GM21576 (cell line): ENCODE measurements at regions not wholly inside any gene's neighbourhood (a gene's known extent, or its start where the extent isn't known, plus 50 kb on each side); places are given as distances from the start of the nearest gene placed in this dataset.

Experiments used
- ATAC-seq: cut with Tn5 transposase; IDR thresholded peaks from one replicate; pipeline ENCODE4 v1.9.1; 2021; ENCODE audit warnings: mild to moderate bottlenecking, moderate library complexity; ENCODE audit not compliant: unreplicated experiment

DNA sequence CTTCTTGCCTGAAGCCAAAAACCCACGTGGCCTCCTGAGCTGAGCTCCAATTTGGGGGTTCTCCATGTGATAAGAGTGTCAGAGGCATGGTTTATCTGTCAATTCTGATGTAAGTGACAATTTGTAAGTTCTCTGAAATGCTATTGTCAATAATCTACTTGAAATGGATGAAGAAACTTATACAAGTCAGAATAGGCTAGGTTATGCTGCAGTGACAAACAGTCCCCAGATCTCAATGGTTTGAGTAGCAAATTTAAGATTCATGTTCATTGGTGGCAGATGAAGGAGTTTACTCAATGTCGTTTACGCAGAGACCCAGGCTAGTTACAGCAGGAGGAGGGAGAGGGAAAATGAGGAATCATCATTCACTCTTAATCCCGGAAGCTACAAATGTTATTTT is 352.4 kb downstream of the KIF16B start:
- ATAC-seq = no peak

DNA sequence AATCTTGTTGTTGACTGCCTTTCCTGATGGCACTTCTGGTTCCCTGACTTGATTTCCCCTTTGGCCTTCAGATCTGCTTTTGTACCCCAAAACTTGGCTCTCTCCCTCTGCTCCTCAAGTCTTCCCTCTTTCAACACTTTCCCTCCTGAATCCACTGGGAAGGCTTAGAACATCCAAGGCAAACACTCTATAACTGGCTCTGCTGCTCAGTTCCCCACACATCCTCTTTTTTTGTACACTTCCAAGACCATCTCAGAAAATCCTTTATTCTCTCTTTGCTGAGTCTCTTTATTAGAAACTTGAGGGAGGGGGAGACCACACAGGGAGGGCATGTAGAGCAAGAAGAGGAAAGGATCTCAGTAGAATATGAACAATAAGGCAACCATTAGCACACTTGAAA is 354.1 kb downstream of the KIF16B start:
- ATAC-seq = no peak

DNA sequence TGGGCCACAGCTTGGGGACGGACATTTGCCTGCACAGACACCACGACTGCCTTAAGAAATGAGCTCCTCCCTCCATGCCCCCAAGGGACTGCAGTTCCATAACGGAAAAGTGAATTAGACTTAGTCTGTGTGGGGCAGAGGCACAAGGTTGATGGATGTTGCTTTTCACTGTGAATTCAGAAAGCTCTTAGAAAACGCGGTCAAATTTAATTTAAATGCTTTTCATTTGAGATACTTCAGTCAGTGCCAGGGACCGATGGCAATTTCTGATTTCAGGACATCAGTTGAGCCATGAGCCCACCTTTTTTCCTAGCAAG is 356.4 kb downstream of the KIF16B start:
- ATAC-seq = no peak

DNA sequence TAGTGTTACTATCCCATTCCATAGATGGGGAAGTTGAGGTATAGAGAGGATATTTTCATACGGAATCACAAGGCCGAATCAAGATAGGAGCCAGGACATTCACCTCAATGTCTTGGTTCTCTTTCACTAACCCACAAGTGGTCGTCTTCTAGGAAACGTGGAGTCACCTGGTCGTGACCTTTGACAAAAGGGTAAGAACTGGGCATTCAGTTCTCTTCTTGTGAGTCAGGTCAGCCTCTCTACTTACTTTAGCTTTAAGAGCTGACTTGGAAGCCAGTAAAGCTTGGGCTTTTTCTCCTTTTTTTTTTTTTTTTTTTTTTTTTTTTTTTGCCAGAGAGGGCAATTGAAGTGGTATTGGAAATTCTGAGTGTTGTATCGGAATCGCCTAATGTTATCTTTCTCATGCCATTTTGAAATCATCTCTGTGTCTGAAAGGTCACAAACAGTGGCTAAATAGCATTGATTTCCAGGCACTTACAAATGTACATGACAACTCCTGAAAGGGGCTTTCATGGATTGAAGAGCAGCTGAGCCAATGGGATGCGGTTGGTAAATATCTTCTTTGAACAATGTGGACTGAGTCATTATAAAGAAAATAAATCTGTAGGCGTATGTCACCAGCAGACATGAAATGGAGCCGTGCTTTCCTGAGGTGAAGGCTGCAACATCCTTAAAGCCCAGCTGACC is 356.9 kb downstream of the KIF16B start:
- ATAC-seq = no peak

DNA sequence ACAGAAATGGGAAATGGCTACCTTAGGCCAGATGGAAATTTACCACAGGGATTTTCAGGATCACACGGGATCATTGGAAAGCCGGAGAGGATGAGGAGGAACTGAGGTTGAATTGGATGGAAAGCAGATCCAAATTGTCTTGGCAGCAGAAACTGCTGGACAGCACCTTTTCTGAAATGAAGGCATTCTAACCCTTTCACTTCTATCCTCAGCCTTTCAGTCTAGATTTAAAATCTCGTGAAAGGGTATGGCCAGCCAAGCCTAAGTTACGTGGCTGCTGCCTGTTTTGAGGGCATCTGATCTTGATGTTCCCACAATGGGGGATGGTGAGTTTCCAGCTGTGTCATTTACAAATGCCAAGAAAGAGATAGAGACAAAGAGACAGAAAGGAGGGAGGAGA is 358.2 kb downstream of the KIF16B start:
- ATAC-seq = no peak

DNA sequence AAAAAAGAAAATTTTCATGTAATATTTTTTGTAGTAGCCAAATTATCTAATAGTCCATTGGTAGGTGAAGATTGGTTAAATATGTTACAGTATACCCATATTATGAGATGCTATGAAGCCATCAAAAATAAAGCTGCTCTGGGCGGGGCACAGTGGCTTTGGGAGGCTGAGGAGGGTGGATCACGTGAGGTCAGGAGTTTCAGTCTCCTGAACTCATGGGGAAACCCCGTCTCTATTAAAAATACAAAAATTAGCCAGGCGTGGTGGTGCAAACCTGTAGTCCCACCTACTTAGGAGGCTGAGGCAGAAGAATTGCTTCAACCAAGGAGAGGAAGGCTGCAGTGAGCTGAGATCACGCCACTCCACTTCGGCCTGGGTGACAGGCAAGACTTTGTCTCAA is 360.5 kb downstream of the KIF16B start:
- ATAC-seq = no peak

DNA sequence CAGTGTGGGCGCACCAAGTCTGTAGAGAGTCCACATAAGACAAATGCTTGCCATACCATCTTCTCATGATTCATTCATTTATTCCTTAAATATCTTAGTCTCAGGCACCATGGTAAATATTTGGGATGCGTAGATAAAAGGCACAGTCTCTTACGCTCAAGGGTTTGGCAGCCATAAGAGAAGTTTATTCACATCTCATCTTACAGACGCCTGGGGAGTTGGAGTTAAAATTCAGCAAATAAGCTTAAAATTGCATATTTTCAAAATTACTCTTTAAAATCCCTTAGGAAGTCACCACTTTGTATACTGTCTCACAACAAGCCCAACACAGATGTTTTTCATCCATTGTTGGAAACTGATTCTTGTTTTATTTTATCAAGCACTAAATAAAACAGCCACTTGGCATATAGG is 363.3 kb downstream of the KIF16B start:
- no peak for ATAC-seq

DNA sequence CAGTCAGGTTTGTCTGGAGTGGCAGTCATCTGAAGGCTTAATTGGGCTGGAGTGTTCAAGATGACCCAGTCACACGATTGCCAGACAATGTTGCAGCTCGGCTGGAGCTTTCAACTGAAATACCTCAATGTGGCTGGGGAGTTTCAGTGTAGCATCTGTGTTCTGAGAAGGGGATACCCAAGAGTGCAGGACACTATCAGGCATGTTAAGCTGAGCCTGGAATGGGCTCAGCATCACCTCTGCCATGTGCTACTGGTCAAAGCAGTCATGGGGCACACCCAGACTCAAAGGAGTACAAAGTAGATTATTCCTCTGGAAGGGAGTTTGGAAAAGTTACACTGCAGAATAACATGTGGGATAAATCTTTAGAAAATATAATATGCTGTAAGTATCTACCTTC is 363.9 kb downstream of the KIF16B start:
- no peak for ATAC-seq

DNA sequence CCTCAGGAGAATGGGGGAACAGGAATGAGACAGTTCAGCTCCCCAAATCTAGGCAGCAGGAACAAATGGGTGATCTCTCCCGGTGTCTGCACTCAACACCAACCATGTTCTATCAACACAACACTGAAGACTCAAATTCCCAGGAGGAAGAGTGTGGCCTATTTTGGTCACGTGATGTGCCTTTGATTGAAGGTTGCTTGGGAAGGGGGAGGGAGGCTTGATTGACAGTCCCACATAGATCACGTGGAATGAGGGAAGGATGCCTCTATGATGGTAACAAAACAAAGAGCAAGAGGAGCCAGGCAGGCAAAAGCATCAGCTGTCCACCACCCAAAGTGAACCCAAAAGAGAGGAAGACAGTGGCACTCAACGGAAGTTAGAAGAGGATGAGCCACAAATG is 364.8 kb downstream of the KIF16B start:
- ATAC-seq = no peak

DNA sequence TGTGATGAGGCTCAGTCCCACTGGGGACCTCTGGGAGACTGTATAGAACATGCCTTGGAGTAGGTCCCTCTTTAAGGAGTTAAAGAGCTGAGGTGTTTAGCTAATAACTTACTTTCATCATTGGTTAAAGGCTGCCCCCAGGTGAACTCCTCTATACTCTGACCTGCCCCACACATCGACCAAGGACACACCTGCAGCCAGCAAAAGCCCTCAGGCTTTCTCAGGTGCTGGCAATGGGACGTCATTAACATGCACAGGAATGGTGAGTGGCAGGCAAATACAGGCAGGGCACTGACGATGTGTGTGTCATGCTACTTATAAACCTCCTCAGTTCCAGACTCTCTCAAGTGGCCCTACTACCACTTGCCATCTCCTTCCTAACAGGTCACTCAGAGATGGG is 366.4 kb downstream of the KIF16B start:
- ATAC-seq = no peak

DNA sequence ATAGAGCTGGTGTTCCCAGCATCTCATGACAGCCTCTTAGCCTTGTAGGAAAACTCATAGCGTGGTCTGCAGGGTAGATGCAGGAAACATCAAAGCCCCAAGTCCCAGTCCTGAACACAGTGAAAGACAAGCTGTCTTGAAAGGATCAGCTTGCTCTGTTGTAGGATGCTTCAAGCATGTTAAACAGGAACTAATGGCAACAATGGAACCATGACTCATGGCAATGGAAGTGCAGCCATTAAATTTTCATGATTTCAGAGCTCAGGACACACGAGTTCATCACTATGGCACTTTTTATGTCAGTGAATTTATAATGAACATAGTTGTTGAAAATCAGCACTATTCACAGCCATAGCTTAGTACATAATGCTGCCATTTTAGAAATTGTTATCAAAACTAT is 367.7 kb downstream of the KIF16B start:
- ATAC-seq = no peak

DNA sequence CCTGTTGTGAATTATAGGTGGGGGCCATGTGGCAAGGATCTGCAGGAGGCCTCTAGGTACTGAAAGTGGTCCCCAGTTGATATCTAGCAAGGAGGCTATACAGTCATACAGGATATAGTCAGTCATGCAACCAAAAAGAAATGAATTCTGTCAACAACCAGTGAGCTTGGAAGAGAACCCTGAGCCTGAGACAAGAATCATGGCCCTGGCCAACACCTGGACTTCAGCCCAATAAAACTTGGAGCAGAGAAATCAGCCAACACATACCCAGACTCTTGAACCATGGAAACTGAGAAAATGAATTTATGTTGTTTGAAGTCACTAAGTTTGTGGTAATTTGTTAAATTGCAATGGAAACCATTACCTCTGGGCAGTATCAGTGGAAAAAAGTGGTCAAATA is 370.2 kb downstream of the KIF16B start:
- no peak for ATAC-seq

DNA sequence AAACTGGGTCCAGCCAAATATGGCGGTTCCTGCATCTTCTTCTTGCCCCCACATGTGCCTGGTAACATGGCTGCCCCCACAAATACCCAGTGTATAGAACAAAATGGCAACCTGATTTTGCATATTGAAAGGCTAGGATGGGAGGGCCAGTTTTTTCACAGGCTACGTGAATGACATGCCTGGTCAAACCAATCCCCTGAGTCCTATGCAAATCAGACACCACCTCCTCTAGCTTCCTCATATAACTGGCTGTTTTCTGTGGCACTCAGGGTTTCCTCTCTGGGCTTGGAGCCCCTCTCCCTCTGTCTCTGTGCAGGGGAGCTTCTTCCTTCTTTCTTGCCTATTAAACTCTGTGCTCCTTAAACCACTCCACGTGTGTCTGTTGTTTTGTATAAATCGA is 372.1 kb downstream of the KIF16B start:
- ATAC-seq = no peak

DNA sequence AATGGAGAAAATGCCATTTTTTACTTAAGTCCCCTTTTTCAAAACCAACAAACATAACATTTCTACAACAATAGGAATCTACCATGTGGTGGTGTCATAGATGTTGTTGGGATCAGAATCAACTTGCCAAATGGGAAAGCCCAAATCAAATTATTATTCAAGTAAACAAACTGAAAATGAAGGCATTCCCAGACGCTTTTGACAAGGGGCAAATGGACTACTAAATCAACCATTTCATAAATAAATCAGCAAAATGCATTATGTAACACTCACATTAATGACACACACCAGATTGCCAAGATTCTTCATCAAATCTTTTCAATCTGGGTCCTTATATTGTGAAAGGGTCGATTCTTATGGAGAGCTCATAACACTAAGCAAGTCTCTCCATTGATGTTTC is 375.6 kb downstream of the KIF16B start:
- no peak for ATAC-seq

DNA sequence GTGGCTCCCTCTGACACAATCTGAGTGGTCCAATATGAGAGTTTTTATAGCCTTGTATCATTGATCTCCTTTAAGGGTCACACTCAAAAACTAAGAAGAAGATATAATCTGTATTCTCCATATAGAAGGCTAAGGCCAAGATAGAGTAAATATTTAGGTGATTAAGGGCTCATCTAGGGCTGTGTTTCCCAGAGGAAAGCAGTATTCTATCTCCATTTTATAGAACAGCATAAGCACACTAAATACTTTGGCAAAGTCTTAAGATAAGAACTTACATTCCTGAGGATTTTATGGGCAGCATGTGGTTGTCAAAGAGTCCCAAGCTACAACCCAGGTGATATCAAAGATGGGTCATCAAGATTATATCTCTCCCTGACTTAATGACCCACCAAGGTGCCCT is 377.6 kb downstream of the KIF16B start:
- no peak for ATAC-seq

DNA sequence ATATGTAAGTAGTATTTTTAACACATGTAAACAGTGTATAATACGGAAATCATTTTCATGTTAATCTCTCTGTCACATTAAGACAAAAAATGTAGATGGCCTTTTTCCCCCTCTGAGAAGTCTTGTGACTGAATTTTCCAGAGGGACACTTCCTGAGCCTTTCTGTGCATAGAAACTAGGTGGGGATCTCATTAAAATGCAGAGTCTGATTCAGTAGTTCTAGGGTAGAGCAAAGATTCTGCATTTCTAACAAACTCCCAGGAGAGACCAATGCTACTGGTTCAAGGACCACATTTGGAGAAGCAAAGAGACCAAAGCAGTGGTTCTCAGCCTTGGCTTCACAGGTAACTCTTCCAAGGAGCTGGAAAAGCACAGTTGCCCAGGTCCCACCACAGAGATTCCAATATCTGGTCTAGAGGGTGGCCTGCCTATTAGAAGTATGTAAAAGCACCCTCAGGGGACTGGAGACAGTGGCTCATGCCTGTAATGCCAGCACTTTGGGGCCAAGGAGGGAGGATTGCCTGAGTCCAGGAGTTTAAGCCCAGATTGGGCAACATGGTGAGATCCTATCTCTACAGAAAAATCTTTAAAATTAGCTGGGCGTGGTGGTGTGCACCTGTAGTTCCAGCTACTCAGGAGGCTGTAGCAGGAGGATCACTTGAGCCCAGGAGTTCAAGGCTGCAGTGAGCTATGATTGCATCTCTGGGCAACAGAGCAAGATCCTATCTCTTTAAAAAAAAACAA is 378.5 kb downstream of the KIF16B start:
- ATAC-seq = no peak

DNA sequence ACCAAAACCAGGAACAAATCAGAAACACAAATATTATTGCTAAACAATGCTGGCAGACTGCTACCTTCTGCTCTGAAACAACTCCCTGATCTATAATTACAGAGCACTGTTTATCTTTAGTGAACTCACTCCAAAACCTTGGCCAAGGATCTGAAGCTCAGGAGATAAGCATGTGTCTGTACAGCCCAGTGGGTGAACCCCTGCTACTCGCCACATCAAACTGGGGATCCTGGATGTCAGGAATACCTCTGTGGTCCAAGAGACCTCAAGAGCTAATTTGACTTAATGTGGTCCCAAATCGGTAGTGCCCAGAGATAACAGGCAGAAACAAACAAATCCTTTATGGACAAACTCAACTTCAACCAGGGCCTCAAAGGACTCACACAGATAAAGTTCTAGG is 381.8 kb downstream of the KIF16B start:
- no peak for ATAC-seq

DNA sequence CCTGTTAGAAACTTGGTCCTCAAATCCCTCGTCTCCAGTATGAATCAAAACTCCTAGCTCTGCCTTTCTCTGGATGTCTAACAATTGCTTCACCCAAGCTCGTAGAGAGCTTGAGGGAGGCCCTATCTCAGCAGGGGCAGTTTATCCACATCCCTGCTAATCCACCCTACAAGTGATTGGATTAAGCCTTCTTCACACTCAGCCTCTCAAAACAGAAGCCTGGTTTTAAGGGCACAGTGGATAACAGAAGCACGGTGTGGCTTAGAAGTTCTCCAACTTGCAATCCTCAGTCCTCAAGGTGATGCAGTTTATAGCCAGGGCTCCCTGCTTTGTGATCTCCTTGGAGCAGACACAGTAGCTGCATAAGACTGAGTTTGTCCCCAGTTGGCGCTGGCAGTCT is 383.9 kb downstream of the KIF16B start:
- ATAC-seq = no peak

DNA sequence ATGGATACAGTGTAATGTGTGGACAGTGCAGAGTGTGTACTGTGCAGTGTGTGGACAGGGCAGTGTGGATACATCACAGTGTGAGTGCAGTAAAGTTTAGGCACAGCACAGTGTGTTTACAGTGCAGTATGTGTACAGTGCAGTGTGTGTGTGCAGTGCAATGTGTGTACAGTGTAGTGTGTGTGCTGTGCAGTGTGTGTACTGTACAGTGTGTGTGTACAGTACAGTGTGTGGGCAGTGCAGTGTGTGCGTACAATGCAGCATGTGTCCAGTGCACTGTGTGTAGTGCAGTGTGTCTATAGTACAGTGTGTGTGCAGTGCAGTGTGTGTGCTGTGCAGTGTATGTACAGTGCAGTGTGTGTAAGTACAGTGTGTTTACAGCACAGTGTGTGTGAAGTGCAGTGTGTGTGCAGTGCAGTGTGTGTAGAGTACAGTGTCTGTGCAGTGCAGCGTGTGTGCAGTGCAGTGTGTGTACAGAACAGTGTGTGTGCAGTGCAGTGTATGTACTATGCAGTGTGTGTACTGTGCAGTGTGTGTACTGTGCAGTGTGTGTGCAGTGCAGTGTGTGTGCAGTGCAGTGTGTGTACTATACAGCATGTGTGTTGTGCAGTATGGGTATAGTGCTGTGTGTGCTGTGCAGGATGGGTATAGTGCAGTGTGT is 385.2 kb downstream of the KIF16B start:
- no peak for ATAC-seq

DNA sequence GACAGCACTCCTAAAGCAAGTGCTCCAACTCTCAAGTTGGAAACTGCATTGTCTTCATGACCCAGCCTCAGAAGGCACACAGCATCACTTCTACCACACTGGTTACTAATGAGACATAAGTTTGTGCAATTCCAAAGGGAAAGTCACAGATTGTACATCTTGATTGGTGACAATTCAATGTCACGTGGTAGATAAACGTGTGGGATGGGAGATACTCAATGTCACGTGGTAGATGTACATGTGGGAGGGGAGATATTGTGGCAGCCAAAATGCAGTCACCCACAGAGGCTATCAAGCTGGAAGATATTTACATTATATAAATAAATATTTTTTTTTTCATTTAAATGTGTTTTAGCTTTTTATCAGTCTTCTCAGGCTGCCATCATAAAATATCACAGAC is 393.3 kb downstream of the KIF16B start:
- ATAC-seq = no peak

DNA sequence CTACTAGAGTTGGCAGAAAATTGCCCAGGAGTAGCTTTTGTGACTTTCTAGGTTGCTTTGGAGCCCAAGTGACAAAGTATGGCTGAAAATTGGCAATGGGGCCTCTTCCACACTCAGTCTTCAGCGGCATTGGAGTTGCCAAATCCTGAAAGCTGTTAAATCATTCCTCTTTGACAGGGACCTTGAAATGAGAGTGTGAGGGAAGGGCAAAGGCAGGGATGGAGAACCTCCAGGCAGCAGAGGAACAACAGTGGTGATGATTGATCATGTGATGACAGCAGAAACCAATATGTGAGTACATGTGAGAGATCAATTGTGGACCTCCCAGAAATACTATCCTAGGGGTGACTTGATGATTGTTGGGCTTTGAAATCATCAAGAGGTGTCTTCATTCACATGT is 393.9 kb downstream of the KIF16B start:
- no peak for ATAC-seq

DNA sequence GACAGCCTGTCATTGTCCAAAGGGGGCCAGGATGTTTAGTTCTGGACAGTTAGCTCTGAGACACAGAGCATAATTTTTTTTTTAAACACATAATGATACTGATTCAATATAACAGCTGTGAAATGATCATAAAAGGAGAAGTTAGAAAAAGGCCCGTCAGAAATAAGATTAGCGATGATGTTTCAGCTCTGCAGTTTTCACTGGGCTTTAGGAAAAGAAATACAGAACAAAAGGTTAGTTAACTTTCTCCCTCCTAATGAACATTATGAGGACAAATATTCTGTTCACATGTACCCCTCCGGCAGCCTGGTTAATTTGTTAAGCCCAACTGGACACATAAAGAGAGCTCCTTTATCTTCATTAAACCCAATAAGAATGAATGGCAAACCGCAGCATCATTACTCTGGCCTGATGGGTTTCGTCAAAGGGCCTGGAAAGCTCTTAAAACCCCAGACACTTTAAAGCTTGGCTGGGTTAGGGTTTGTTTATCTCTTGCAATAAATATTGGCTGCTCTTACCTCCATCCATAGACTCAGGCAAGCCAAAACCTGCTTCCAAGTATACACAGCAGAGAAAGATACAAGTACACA is 394.6 kb downstream of the KIF16B start:
- no peak for ATAC-seq
